ENCODE measurements at regions not wholly inside any gene's neighbourhood (a gene's known extent, or its start where the extent isn't known, plus 50 kb on each side); places are given as distances from the start of the nearest gene placed in this dataset.
A peak's percentile ranks its signal among the peaks of the same experiment; 100 is the strongest.

DNA sequence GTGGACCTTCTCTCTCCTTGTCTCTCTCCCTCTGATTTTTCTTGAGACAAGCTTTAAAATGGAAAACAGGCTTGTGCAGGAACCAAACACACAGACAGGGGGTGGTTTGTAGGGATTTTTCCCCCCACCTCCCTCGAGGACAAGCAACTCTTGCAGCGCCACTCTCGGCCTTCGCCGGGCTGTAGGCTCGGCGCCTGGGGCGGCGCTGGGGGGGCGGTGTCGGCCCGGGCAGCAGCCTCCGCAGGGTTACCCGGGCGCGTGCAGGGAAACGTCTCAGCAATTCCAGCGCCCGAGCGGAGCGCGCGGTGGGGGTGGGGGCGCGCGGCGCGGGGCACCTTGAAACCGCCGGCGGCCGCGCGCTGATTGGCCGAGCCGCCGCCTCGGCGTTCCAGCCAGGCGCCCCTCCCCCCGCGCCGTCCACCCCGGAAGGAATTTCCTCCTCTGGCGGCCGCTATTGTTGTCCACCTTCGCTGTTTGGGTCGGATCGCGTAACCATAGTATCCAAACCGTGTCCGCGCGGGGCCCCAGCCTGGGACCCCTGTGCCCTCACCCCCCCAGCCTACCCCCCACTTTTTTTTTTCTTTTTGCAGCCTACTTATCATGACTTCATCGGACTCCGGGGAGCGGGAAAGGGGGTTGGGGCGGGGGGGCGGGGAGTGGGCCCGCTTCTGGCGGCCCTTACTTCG, 59.8 kb upstream of the ACOT11 start (continued):
- TF ChIP-seq ZNF696 (CRISPR knock-in tag; conservative IDR thresholded peaks at IDR 0.05) (no peak), ARID2 (IDR thresholded peaks at IDR 0.05) (no peak), ZNF764 (CRISPR knock-in tag; IDR thresholded peaks at IDR 0.05; ENCODE audit: low read depth) (no peak), KDM4B (IDR thresholded peaks at IDR 0.05; ENCODE audit: borderline replicate concordance in 2 of 2, low read depth in 1 of 2) (peak in 1 of 2 experiments; percentile 69; a peak in 2 of 4 replicates), SRSF7 (optimal IDR thresholded peaks at IDR 0.05; ENCODE audit: low read depth, low read length) (no peak), PPARD (CRISPR knock-in tag; IDR thresholded peaks at IDR 0.05) (no peak), ZBTB17 (CRISPR knock-in tag; IDR thresholded peaks at IDR 0.05) (peak; percentile 67), CXXC5 (CRISPR knock-in tag; IDR thresholded peaks at IDR 0.05) (peak; percentile 100), ZKSCAN3 (CRISPR knock-in tag; IDR thresholded peaks at IDR 0.05) (no peak), ZNF655 (CRISPR knock-in tag; IDR thresholded peaks at IDR 0.05) (no peak), HDGF (IDR thresholded peaks at IDR 0.05) (no peak), ZNF584 (CRISPR knock-in tag; IDR thresholded peaks at IDR 0.05; ENCODE audit: low read depth) (peak; percentile 15; the same call in 1 of the 2 replicates), SIX5 (IDR thresholded peaks at IDR 0.05; ENCODE audit: borderline replicate concordance in 1 of 2, insufficient read depth in 1 of 2, low read depth in 1 of 2, low read length in 2 of 2) (no peak), RFX7 (CRISPR knock-in tag; IDR thresholded peaks at IDR 0.05) (no peak), HEY1 (CRISPR knock-in tag; IDR thresholded peaks at IDR 0.05; ENCODE audit: borderline replicate concordance) (no peak), ZNF311 (CRISPR knock-in tag; IDR thresholded peaks at IDR 0.05) (no peak)
- TF ChIP-seq, protein P1, sequence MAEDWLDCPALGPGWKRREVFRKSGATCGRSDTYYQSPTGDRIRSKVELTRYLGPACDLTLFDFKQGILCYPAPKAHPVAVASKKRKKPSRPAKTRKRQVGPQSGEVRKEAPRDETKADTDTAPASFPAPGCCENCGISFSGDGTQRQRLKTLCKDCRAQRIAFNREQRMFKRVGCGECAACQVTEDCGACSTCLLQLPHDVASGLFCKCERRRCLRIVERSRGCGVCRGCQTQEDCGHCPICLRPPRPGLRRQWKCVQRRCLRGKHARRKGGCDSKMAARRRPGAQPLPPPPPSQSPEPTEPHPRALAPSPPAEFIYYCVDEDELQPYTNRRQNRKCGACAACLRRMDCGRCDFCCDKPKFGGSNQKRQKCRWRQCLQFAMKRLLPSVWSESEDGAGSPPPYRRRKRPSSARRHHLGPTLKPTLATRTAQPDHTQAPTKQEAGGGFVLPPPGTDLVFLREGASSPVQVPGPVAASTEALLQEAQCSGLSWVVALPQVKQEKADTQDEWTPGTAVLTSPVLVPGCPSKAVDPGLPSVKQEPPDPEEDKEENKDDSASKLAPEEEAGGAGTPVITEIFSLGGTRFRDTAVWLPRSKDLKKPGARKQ (CRISPR knock-in tag; IDR thresholded peaks at IDR 0.05), result no peak
- TF ChIP-seq, protein P2, sequence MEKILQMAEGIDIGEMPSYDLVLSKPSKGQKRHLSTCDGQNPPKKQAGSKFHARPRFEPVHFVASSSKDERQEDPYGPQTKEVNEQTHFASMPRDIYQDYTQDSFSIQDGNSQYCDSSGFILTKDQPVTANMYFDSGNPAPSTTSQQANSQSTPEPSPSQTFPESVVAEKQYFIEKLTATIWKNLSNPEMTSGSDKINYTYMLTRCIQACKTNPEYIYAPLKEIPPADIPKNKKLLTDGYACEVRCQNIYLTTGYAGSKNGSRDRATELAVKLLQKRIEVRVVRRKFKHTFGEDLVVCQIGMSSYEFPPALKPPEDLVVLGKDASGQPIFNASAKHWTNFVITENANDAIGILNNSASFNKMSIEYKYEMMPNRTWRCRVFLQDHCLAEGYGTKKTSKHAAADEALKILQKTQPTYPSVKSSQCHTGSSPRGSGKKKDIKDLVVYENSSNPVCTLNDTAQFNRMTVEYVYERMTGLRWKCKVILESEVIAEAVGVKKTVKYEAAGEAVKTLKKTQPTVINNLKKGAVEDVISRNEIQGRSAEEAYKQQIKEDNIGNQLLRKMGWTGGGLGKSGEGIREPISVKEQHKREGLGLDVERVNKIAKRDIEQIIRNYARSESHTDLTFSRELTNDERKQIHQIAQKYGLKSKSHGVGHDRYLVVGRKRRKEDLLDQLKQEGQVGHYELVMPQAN (IDR thresholded peaks at IDR 0.05; ENCODE audit: borderline replicate concordance), result no peak
- TF ChIP-seq, protein P3, sequence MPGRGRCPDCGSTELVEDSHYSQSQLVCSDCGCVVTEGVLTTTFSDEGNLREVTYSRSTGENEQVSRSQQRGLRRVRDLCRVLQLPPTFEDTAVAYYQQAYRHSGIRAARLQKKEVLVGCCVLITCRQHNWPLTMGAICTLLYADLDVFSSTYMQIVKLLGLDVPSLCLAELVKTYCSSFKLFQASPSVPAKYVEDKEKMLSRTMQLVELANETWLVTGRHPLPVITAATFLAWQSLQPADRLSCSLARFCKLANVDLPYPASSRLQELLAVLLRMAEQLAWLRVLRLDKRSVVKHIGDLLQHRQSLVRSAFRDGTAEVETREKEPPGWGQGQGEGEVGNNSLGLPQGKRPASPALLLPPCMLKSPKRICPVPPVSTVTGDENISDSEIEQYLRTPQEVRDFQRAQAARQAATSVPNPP (IDR thresholded peaks at IDR 0.05; ENCODE audit: borderline replicate concordance, insufficient read depth, insufficient read length), result no peak

All from K562 (cell line).